CD4-positive, CD25-positive, alpha-beta regulatory T cell (primary cell): ENCODE measurements at regions not wholly inside any gene's neighbourhood (a gene's known extent, or its start where the extent isn't known, plus 50 kb on each side); places are given as distances from the start of the nearest gene placed in this dataset.

Source experiments
- ATAC-seq, 2 donors: fragments of 150-1000 bp; cut with Tn5 transposase; one replicate each; pipeline ENCODE4 v1.10.0; 2021; ENCODE audit warnings: low read depth in 2 of 2, moderate number of reproducible peaks in 2 of 2, moderate library complexity in 1 of 2
- DNase-seq, 3 donors: peaks; one replicate each; pipeline versions ENCODE4 v3.0.0 to v3.0.0-alpha.2; 2012 to 2022; ENCODE audit warnings: mixed read lengths in 1 of 3
- H3K27ac ChIP-seq: one replicate; pipeline ENCODE4 v1.7.0; 2013; ENCODE audit warnings: mild to moderate bottlenecking, low read length; ENCODE audit not compliant: insufficient read depth, poor library complexity, severe bottlenecking
- H3K27me3 ChIP-seq: one replicate; pipeline ENCODE4 v1.7.0; 2013; ENCODE audit warnings: low read length; ENCODE audit not compliant: control insufficient read depth, insufficient read depth
- H3K36me3 ChIP-seq: one replicate; pipeline ENCODE4 v1.7.0; 2013; ENCODE audit warnings: mild to moderate bottlenecking, low read length, moderate library complexity; ENCODE audit not compliant: control insufficient read depth, insufficient read depth
- H3K4me1 ChIP-seq: 2 replicates; pipeline ENCODE4 v1.7.0; 2013; ENCODE audit warnings: mild to moderate bottlenecking, low read length; ENCODE audit not compliant: insufficient read depth, control insufficient read depth, poor library complexity, severe bottlenecking
- H3K4me3 ChIP-seq: one replicate; pipeline ENCODE4 v1.7.0; 2013; ENCODE audit warnings: low read depth, mild to moderate bottlenecking, low read length, moderate library complexity
- H3K9me3 ChIP-seq, 2 experiments: 1 replicate in 1 of 2; 2 replicates in 1 of 2; pipeline ENCODE4 v1.7.0; 2013; ENCODE audit warnings: low read length in 2 of 2, mild to moderate bottlenecking in 1 of 2, moderate library complexity in 1 of 2; ENCODE audit not compliant: control insufficient read depth in 2 of 2
- H3K27ac Mint-ChIP-seq, 3 donors: one replicate each; pipeline ENCODE4 v1.8.0; 2020 to 2022; ENCODE audit warnings: mild to moderate bottlenecking in 3 of 3, mixed read lengths in 3 of 3, moderate library complexity in 2 of 3
- H3K27me3 Mint-ChIP-seq: one replicate; pipeline ENCODE4 v1.8.0; 2022; ENCODE audit warnings: mild to moderate bottlenecking, mixed read lengths
- H3K36me3 Mint-ChIP-seq: one replicate; pipeline ENCODE4 v1.8.0; 2020; ENCODE audit warnings: mixed read lengths
- H3K4me1 Mint-ChIP-seq, 4 donors: one replicate each; pipeline ENCODE4 v1.8.0; 2020 to 2022; ENCODE audit warnings: mixed read lengths in 4 of 4, mild to moderate bottlenecking in 1 of 4
- H3K4me3 Mint-ChIP-seq, 4 donors: one replicate each; pipeline ENCODE4 v1.8.0; 2020 to 2022; ENCODE audit warnings: mild to moderate bottlenecking in 4 of 4, mixed read lengths in 4 of 4, moderate library complexity in 3 of 4
- H3K9me3 Mint-ChIP-seq, 7 donors: one replicate each; pipeline ENCODE4 v1.8.0; 2020 to 2022; ENCODE audit warnings: mixed read lengths in 7 of 7, mild to moderate bottlenecking in 3 of 7, moderate library complexity in 2 of 7

DNA sequence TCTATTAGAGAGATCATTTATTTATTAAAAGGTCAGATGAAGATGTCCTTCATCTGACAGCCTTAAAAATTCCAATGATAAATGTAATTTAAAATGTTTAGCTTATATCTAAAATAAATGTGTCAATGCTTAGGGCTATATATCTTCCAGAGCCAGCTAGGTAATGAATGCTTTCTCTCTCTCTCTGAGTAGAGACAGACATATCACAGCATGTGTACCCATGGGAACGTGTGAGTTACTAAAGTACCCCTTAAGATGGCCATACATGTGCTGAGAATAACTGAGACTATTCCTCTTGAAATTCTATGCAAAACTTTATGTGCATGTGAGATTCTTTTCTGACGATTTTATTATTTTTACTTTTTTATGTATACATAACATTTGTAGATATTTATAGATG is 420.9 kb upstream of the ST6GAL2 start:
- no peak for ATAC-seq
- Mint-ChIP-seq H3K9me3 (peaks cover 0 to 7% (median under 1%) of the 10 kb centered on the region in 7 donors), H3K27me3 (no peaks in the 10 kb centered on the region), H3K36me3 (no peaks in the 10 kb centered on the region), H3K4me3 (no peak overlapping the region), H3K4me1 (no peaks in the 10 kb centered on the region), H3K27ac (no peak overlapping the region)
- DNase-seq, result no peak
- Histone ChIP-seq H3K36me3 (no peaks in the 10 kb centered on the region), H3K27me3 (no peaks in the 10 kb centered on the region), H3K4me1 (no peaks in the 10 kb centered on the region), H3K27ac (no peak overlapping the region), H3K9me3 (no peaks in the 10 kb centered on the region), H3K4me3 (no peak overlapping the region)

DNA sequence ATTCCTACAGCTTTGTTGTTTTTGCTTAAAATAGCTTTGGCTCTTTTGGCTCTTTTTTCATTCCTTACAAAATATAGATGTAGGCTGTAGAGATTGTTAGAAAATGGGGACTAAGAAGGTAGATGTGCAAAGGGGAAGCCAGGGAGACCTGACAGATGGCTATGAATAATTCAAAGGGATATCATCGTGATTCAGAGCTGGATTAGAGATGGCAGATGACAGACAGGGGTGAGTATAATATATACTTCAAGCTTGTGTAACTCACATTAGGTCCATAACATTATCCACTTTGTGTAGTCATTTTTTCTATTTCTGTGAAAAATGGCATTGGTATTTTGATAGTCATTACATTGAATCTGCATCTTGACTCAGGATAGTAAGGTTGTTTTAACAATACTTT is 422.9 kb upstream of the ST6GAL2 start:
- Mint-ChIP-seq H3K4me1 (no peaks in the 10 kb centered on the region), H3K36me3 (no peaks in the 10 kb centered on the region), H3K27me3 (no peaks in the 10 kb centered on the region), H3K4me3 (no peak overlapping the region), H3K27ac (no peak overlapping the region), H3K9me3 (peaks cover 0 to 9% (median 2%) of the 10 kb centered on the region in 7 donors)
- H3K4me1 ChIP-seq, result no peaks in the 10 kb centered on the region
- ATAC-seq (no peak), DNase-seq (no peak)
- H3K9me3 ChIP-seq, result no peaks in the 10 kb centered on the region
- no peaks in the 10 kb centered on the region for H3K27me3 ChIP-seq
- H3K36me3 ChIP-seq, result no peaks in the 10 kb centered on the region
- no peak overlapping the region for H3K27ac ChIP-seq
- no peak overlapping the region for H3K4me3 ChIP-seq

DNA sequence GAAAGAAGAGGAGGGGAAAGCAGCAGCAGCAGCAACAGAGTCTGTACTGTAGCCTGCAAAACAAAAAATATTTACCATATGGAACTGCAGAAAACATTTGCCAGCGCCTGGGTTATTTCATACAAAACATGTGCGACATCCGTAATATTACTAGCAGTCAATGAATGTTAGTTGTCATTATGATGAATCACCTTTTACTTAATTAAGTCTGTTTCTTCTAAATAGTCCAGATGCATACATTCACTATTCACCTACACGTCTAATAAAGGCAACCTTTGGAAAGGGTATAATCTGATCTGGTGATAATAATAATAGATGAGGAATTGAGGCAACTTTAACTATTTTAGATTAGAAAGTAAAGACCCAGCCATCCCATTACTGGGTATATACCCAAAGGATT is 426.3 kb upstream of the ST6GAL2 start:
- no peak overlapping the region for H3K27ac Mint-ChIP-seq
- H3K27ac ChIP-seq, result no peak overlapping the region
- H3K4me3 Mint-ChIP-seq, result no peak overlapping the region
- peaks cover 0 to 9% (median 2%) of the 10 kb centered on the region in 7 donors for H3K9me3 Mint-ChIP-seq
- no peaks in the 10 kb centered on the region for H3K36me3 ChIP-seq
- no peaks in the 10 kb centered on the region for H3K4me1 ChIP-seq
- H3K27me3 ChIP-seq, result no peaks in the 10 kb centered on the region
- DNase-seq, result no peak
- H3K9me3 ChIP-seq, result no peaks in the 10 kb centered on the region
- H3K4me1 Mint-ChIP-seq, result no peaks in the 10 kb centered on the region
- H3K4me3 ChIP-seq, result no peak overlapping the region
- H3K36me3 Mint-ChIP-seq, result no peaks in the 10 kb centered on the region
- no peak for ATAC-seq
- H3K27me3 Mint-ChIP-seq, result no peaks in the 10 kb centered on the region

DNA sequence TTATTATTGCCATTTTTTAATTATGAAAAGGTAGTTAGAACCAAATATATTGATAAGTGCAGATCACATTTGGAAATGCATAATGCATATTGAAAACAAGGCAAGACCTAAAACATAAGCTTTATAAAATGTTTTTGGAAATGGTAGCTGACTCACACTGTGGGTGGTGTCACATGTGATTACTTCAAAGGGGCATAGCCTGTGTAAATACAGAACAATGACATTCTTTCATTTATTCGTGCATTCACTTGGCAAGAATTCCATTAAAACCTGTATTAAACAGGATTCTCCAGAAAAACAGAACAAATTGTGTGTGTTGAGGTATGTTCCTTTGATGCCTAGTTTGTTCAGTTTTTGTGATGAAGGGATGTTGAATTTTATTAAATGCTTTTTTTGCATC is 427.3 kb upstream of the ST6GAL2 start:
- H3K4me1 Mint-ChIP-seq, result no peaks in the 10 kb centered on the region
- no peaks in the 10 kb centered on the region for H3K36me3 Mint-ChIP-seq
- H3K27me3 Mint-ChIP-seq, result no peaks in the 10 kb centered on the region
- Histone ChIP-seq H3K4me3 (no peak overlapping the region), H3K27me3 (no peaks in the 10 kb centered on the region), H3K4me1 (no peaks in the 10 kb centered on the region), H3K9me3 (no peaks in the 10 kb centered on the region), H3K27ac (no peak overlapping the region), H3K36me3 (no peaks in the 10 kb centered on the region)
- DNase-seq (no peak), ATAC-seq (no peak)
- no peak overlapping the region for H3K4me3 Mint-ChIP-seq
- H3K9me3 Mint-ChIP-seq, result peaks cover 0 to 7% (median 2%) of the 10 kb centered on the region in 7 donors
- H3K27ac Mint-ChIP-seq, result no peak overlapping the region

DNA sequence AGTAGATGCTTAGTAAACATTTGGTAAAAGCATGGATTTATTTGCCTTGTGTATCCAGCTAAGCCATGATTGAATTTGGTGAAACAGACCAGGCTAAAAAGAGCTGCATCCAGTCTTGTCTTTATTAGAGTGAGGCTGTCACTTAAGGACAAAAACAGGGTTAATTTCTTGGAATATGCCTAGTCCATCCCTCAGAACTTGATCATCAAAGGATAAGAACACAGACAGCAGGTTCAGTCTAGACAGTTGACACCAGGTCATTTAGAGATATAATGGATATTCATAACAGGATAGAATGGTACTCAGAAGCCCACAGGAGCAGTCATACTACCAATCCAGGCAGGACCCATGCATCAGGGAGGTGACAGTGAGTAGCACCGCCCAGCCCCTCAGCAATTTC is 434.9 kb upstream of the ST6GAL2 start:
- Histone ChIP-seq H3K4me1 (no peaks in the 10 kb centered on the region), H3K27ac (no peak overlapping the region), H3K9me3 (no peaks in the 10 kb centered on the region), H3K27me3 (no peaks in the 10 kb centered on the region), H3K4me3 (no peak overlapping the region), H3K36me3 (no peaks in the 10 kb centered on the region)
- Mint-ChIP-seq H3K4me1 (no peaks in the 10 kb centered on the region), H3K9me3 (peaks cover 0 to 12% (median 4%) of the 10 kb centered on the region in 7 donors), H3K27me3 (no peaks in the 10 kb centered on the region), H3K36me3 (no peaks in the 10 kb centered on the region), H3K27ac (no peak overlapping the region), H3K4me3 (no peak overlapping the region)
- ATAC-seq (no peak), DNase-seq (no peak)

DNA sequence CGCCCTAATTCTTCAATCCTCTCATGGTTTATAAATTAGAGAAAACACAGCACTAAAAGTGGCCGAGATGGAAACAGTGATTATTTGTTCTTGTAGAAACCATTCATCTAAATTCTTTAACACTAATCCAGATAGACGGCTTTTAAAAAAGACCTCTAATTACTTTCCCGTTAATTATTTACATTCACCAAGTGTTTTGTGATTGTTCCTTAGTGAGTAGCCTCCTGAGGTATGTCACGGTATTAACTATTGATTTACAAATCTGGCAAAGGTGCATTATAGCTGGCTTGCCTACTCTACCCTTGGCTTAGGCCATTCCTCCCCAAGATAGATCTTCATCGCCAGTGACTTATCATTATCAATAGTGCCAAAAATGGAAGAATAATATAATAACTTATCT is 436.4 kb upstream of the ST6GAL2 start:
- H3K4me1 Mint-ChIP-seq, result no peaks in the 10 kb centered on the region
- H3K4me3 Mint-ChIP-seq, result no peak overlapping the region
- no peak overlapping the region for H3K4me3 ChIP-seq
- no peaks in the 10 kb centered on the region for H3K36me3 Mint-ChIP-seq
- no peaks in the 10 kb centered on the region for H3K4me1 ChIP-seq
- no peak overlapping the region for H3K27ac Mint-ChIP-seq
- no peaks in the 10 kb centered on the region for H3K27me3 Mint-ChIP-seq
- H3K27ac ChIP-seq, result no peak overlapping the region
- DNase-seq, result no peak
- ATAC-seq, result no peak
- peaks cover 0 to 14% (median 4%) of the 10 kb centered on the region in 7 donors for H3K9me3 Mint-ChIP-seq
- no peaks in the 10 kb centered on the region for H3K36me3 ChIP-seq
- no peaks in the 10 kb centered on the region for H3K27me3 ChIP-seq
- no peaks in the 10 kb centered on the region for H3K9me3 ChIP-seq

DNA sequence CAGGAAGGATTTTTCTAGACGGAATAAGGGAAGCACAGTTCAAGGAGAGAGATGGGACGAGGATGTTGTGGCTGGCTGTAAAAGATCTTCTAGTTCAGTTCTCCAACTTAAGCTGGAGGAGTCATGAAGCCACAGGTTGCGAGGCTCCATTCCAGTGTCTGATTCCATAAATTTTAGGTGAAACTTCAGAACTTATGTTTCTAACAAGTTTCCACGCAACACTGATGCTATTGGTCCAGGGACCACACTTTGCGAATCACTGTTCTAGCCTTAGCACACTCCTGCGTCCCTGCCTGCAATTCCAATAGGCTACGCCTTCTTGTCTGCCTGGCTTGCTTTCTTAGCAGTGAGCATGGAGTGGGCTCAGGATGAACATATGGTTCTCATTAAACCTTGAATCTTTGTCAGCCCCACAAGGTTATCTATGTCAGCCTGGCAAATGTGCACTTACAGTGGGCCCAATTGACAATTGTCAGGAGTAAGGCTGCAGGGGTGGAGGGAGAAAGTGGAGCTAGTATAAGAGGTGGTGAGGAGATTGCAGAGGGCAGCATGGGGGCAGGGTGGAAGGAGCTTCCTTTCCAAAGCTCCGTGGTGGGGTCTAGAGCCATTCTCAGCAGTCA is 438.1 kb upstream of the ST6GAL2 start:
- no peak for ATAC-seq
- Histone ChIP-seq H3K36me3 (no peaks in the 10 kb centered on the region), H3K27me3 (no peaks in the 10 kb centered on the region), H3K4me3 (no peak overlapping the region), H3K9me3 (no peaks in the 10 kb centered on the region), H3K27ac (no peak overlapping the region), H3K4me1 (no peaks in the 10 kb centered on the region)
- DNase-seq, result no peak
- no peaks in the 10 kb centered on the region for H3K4me1 Mint-ChIP-seq
- H3K4me3 Mint-ChIP-seq, result no peak overlapping the region
- H3K36me3 Mint-ChIP-seq, result no peaks in the 10 kb centered on the region
- no peak overlapping the region for H3K27ac Mint-ChIP-seq
- no peaks in the 10 kb centered on the region for H3K27me3 Mint-ChIP-seq
- peaks cover 0 to 21% (median 5%) of the 10 kb centered on the region in 7 donors for H3K9me3 Mint-ChIP-seq

DNA sequence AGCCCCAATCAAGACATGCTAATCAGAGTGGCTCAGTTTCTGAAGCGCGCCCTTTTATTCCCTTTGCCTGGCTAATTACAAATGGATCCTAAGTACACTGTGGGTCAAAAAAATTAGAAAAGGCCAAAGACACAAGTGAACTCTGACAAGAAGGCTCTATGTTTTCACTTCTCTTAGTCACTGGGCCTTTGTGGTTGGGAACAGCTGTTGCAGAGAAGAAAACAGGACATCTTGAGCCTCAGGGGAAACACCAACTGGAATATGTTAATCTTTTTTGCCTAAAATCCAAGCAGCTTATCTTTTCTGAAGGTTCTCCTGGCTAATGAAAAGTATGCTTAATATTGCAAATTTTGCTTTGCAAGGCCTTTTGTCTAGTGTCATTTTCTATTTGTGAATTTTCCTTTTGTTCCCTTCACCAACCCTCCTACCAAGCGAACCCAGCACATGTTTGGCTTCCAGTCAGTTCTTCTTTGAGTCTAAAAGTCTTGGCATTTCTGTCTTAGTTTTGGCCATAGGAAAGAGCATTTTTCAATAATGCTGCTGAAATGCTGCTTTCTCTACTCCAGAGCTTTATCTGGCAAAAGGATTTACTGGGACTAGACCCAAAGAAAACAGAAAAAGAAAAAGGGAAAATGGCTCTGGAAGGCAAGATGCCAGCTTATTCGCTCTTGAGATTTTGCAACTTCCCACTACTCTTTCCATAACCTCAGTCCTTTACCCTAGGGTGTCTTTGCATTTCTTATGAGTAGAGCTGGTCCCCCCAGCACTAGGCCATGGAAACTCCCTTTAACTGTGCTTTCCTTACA is 440.2 kb upstream of the ST6GAL2 start:
- no peak overlapping the region for H3K27ac Mint-ChIP-seq
- ATAC-seq (no peak), DNase-seq (no peak)
- Histone ChIP-seq H3K36me3 (no peaks in the 10 kb centered on the region), H3K27me3 (no peaks in the 10 kb centered on the region), H3K27ac (no peak overlapping the region), H3K9me3 (peaks cover 0 to 4% of the 10 kb centered on the region in 2 experiments), H3K4me1 (no peaks in the 10 kb centered on the region), H3K4me3 (no peak overlapping the region)
- H3K9me3 Mint-ChIP-seq, result peaks cover 0 to 25% (median 5%) of the 10 kb centered on the region in 7 donors
- H3K4me3 Mint-ChIP-seq, result no peak overlapping the region
- no peaks in the 10 kb centered on the region for H3K27me3 Mint-ChIP-seq
- H3K36me3 Mint-ChIP-seq, result no peaks in the 10 kb centered on the region
- H3K4me1 Mint-ChIP-seq, result no peaks in the 10 kb centered on the region
